SK-N-SH (cell line): ENCODE measurements at regions not wholly inside any gene's neighbourhood (a gene's known extent, or its start where the extent isn't known, plus 50 kb on each side); places are given as distances from the start of the nearest gene placed in this dataset.

Source experiments
- CHD2 ChIP-seq: fragments of 150-350 bp; IDR thresholded peaks from 2 replicates; pipeline ENCODE4 v1.6.1; 2018; ENCODE audit warnings: low read length; ENCODE audit not compliant: partially characterized antibody
- EZH2phosphoT487 ChIP-seq: fragments of 200-600 bp; sonication (generic); IDR thresholded peaks from 2 replicates; pipeline ENCODE4 v1.6.1; 2017; ENCODE audit warnings: low read depth, mixed run types, mild to moderate bottlenecking, antibody characterized with exemption, moderate library complexity, borderline replicate concordance
- MXI1 ChIP-seq: IDR thresholded peaks from 2 replicates; pipeline ENCODE4 v1.6.1; 2012; ENCODE audit warnings: mild to moderate bottlenecking, low read depth, low read length, improper control_type of control experiment
- NFIC ChIP-seq: IDR thresholded peaks from 2 replicates; pipeline ENCODE4 v1.4.0; 2012; ENCODE audit warnings: borderline replicate concordance
- POLR2AphosphoS5 ChIP-seq: IDR thresholded peaks from 2 replicates; pipeline ENCODE4 v1.6.1; 2012; ENCODE audit warnings: low read depth, low read length
- RCOR1 ChIP-seq: fragments of 150-350 bp; IDR thresholded peaks from 2 replicates; pipeline ENCODE4 v1.6.1; 2017; ENCODE audit warnings: antibody characterized with exemption, low read length
- RXRA ChIP-seq: IDR thresholded peaks from 2 replicates; pipeline ENCODE4 v1.4.0; 2012; ENCODE audit warnings: low read depth, mild to moderate bottlenecking, borderline replicate concordance
- TAF1 ChIP-seq: IDR thresholded peaks from 2 replicates; pipeline ENCODE4 v1.6.1; 2012; ENCODE audit warnings: low read depth, mild to moderate bottlenecking, low read length, moderate library complexity, borderline replicate concordance
- TF ChIP-seq, protein P1 (sequence below): fragments of 200-600 bp; sonication (generic); IDR thresholded peaks from 2 replicates; pipeline ENCODE4 v1.6.1; 2017; ENCODE audit warnings: antibody characterized with exemption, mild to moderate bottlenecking, moderate library complexity
- TF ChIP-seq, protein P2 (sequence below): IDR thresholded peaks from 2 replicates; pipeline ENCODE4 v1.4.0; 2012; ENCODE audit warnings: low read depth

DNA sequence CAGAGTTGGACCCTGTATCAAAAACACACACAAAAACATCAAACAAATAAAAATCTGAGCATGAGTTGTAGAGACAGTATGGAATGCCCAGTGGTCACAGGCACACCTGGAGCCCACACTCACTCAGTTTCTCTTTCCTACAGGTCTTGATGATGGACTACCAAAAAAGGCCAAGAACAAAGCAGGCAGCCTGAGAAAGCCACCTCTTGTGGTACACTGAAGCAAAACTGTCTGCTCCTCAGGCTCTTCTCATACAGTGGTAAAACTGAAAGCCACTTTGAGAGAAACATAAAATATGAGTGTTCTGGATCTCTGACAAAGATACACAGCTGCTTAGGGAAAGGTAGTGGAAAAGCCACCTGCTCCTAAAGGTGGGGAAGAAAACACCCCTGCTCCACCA, 1206.9 kb downstream of the FSTL5 start:
- no peak for TF ChIP-seq MXI1
- no peak for TF ChIP-seq CHD2
- TF ChIP-seq, protein P1, sequence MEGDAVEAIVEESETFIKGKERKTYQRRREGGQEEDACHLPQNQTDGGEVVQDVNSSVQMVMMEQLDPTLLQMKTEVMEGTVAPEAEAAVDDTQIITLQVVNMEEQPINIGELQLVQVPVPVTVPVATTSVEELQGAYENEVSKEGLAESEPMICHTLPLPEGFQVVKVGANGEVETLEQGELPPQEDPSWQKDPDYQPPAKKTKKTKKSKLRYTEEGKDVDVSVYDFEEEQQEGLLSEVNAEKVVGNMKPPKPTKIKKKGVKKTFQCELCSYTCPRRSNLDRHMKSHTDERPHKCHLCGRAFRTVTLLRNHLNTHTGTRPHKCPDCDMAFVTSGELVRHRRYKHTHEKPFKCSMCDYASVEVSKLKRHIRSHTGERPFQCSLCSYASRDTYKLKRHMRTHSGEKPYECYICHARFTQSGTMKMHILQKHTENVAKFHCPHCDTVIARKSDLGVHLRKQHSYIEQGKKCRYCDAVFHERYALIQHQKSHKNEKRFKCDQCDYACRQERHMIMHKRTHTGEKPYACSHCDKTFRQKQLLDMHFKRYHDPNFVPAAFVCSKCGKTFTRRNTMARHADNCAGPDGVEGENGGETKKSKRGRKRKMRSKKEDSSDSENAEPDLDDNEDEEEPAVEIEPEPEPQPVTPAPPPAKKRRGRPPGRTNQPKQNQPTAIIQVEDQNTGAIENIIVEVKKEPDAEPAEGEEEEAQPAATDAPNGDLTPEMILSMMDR, result no peak
- TF ChIP-seq EZH2phosphoT487, result no peak
- TF ChIP-seq RCOR1, result no peak
- TF ChIP-seq RXRA, result no peak
- TF ChIP-seq NFIC, result no peak
- TF ChIP-seq POLR2AphosphoS5, result no peak
- TF ChIP-seq, protein P2, sequence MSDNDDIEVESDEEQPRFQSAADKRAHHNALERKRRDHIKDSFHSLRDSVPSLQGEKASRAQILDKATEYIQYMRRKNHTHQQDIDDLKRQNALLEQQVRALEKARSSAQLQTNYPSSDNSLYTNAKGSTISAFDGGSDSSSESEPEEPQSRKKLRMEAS, result no peak
- TF ChIP-seq TAF1, result no peak
